OCI-LY3 (cell line): ENCODE measurements at regions not wholly inside any gene's neighbourhood (a gene's known extent, or its start where the extent isn't known, plus 50 kb on each side); places are given as distances from the start of the nearest gene placed in this dataset.

Experiments used
- H2AFZ ChIP-seq: fragments of 200-600, 300-600 bp; shearing (Covaris generic); 2 replicates; pipeline ENCODE4 v1.6.0; 2014; ENCODE audit warnings: antibody characterized with exemption, low read depth, low read length
- H3K27ac ChIP-seq: fragments of 200-600, 300-600 bp; sonication (generic); 2 replicates; pipeline ENCODE4 v1.5.1; 2014; ENCODE audit warnings: mild to moderate bottlenecking, low read length, moderate library complexity, mixed read lengths
- H3K27me3 ChIP-seq: fragments of 200-600, 300-600 bp; sonication (generic); 2 replicates; pipeline ENCODE4 v1.6.1; 2014; ENCODE audit warnings: low read depth, low read length, mixed read lengths
- H3K36me3 ChIP-seq: fragments of 200-600, 300-600 bp; sonication (generic); replicated peaks from 2 replicates; pipeline ENCODE3; 2014; ENCODE audit warnings: low read depth, low read length, mixed read lengths
- H3K4me1 ChIP-seq: fragments of 300-600, 200-600 bp; sonication (generic); 2 replicates; pipeline ENCODE4 v1.6.1; 2014; ENCODE audit warnings: low read length, mixed read lengths
- H3K4me2 ChIP-seq: fragments of 200-600, 300-600 bp; sonication (generic); 2 replicates; pipeline ENCODE4 v1.6.1; 2014; ENCODE audit warnings: low read length, mixed read lengths
- H3K4me3 ChIP-seq: fragments of 300-600, 200-600 bp; sonication (generic); 2 replicates; pipeline ENCODE4 v1.5.1; 2014; ENCODE audit warnings: antibody characterized with exemption, mild to moderate bottlenecking, low read length, moderate library complexity
- H3K79me2 ChIP-seq: fragments of 300-600, 200-600 bp; shearing (Covaris generic); 2 replicates; pipeline ENCODE4 v1.6.1; 2014; ENCODE audit warnings: mild to moderate bottlenecking, low read length, mixed read lengths
- H3K9ac ChIP-seq: fragments of 300-600, 200-600 bp; shearing (Covaris generic); 2 replicates; pipeline ENCODE4 v1.6.0; 2014; ENCODE audit warnings: mild to moderate bottlenecking, low read length, moderate library complexity
- H3K9me3 ChIP-seq: fragments of 200-600, 300-600 bp; shearing (Covaris generic); 2 replicates; pipeline ENCODE4 v1.6.1; 2014; ENCODE audit warnings: low read length, mixed read lengths; ENCODE audit not compliant: insufficient read depth
- H4K20me1 ChIP-seq: fragments of 200-600, 300-600 bp; sonication (generic); 2 replicates; pipeline ENCODE4 v1.6.1; 2016; ENCODE audit warnings: low read length, mixed read lengths; ENCODE audit not compliant: insufficient read depth
- EZH2phosphoT487 ChIP-seq: fragments of 200-600 bp; shearing (Covaris generic); IDR thresholded peaks from 2 replicates; pipeline ENCODE4 v1.6.1; 2018; ENCODE audit warnings: antibody characterized with exemption, mixed run types, low read depth
- TF ChIP-seq, protein P1 (sequence below): fragments of 200-600, 300-600 bp; sonication (generic); IDR thresholded peaks from 2 replicates; pipeline ENCODE4 v1.5.1; 2014; ENCODE audit warnings: antibody characterized with exemption, low read length, low read depth

DNA sequence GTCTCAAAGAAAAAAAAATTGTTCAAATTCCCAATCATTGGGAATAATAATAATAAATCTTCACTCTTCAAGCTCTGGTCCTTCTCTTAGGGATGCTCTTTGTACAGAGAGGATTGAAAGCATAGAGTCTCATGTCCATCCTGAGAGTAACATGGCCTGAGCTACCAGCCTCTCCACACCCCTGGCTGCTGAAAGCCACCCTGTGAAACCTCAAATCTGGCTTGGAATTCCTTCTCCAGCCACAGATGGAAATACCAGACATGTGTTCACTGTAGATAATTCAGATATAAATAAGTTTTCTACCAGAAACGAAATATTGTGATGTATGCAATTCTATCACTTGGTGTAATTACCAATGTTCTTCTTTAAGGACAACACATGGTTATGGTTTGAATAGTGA, 140.6 kb downstream of the ARSF start:
- Histone ChIP-seq H3K4me1 (no peaks in the 10 kb centered on the region), H3K9ac (no peak overlapping the region), H4K20me1 (no peaks in the 10 kb centered on the region), H2AFZ (no peak overlapping the region), H3K79me2 (no peaks in the 10 kb centered on the region), H3K4me3 (no peak overlapping the region), H3K36me3 (no peaks in the 10 kb centered on the region), H3K4me2 (no peak overlapping the region), H3K9me3 (no peaks in the 10 kb centered on the region), H3K27ac (no peak overlapping the region), H3K27me3 (0 out of 2 replicates have a peak, but pooled peaks cover 3% of the 10 kb centered on the region)
- no peak for TF ChIP-seq EZH2phosphoT487
- TF ChIP-seq, protein P1, sequence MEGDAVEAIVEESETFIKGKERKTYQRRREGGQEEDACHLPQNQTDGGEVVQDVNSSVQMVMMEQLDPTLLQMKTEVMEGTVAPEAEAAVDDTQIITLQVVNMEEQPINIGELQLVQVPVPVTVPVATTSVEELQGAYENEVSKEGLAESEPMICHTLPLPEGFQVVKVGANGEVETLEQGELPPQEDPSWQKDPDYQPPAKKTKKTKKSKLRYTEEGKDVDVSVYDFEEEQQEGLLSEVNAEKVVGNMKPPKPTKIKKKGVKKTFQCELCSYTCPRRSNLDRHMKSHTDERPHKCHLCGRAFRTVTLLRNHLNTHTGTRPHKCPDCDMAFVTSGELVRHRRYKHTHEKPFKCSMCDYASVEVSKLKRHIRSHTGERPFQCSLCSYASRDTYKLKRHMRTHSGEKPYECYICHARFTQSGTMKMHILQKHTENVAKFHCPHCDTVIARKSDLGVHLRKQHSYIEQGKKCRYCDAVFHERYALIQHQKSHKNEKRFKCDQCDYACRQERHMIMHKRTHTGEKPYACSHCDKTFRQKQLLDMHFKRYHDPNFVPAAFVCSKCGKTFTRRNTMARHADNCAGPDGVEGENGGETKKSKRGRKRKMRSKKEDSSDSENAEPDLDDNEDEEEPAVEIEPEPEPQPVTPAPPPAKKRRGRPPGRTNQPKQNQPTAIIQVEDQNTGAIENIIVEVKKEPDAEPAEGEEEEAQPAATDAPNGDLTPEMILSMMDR: no peak

DNA sequence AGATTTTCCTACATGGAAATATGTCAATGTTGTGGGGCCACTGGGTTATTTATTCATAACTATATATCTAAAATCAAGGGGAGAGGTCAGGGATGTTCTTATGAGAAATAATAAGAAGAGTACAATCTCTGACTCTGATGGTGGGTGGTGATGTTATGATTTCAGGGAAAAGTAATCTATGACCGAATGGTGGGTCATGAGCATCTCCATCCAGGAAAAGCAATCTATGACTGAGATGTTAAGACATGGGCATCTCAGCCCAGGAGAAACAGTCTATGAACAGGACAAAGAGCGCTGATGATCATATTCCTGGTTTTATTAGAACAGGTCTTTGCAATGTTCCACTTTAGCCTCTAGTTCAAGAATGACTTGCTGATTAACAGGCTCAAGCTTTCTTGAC, 137.1 kb downstream of the ARSF start:
- peaks cover 10% of the 10 kb centered on the region; the same call in 1 of the 2 replicates for H3K27me3 ChIP-seq
- H3K9ac ChIP-seq: no peak overlapping the region
- H3K4me3 ChIP-seq: no peak overlapping the region
- H3K4me2 ChIP-seq: no peak overlapping the region
- no peaks in the 10 kb centered on the region for H3K4me1 ChIP-seq
- H3K9me3 ChIP-seq: no peaks in the 10 kb centered on the region
- TF ChIP-seq EZH2phosphoT487: no peak
- no peak overlapping the region for H3K27ac ChIP-seq
- no peaks in the 10 kb centered on the region for H3K79me2 ChIP-seq
- H2AFZ ChIP-seq: no peak overlapping the region
- H3K36me3 ChIP-seq: no peaks in the 10 kb centered on the region
- H4K20me1 ChIP-seq: no peaks in the 10 kb centered on the region

DNA sequence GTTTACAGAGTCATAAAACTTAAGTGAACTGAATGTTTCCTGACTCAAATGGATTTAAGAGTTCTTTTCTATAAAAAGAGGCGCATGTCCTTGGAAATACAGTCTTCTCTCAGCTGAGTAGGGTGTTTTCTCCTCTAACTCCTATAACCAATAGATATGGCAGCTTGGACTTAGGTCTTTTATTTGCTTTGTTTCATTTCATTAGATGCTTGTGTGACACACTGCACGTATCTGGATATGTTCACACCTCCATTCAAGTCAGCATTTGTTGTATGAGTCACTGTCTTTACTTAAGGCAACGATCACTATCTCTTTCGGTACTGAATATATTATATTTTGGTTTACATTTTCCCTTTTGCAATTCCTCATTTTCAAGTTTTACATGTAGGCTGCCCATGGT, 136.6 kb downstream of the ARSF start:
- Histone ChIP-seq H3K36me3 (no peaks in the 10 kb centered on the region), H4K20me1 (no peaks in the 10 kb centered on the region), H3K9me3 (no peaks in the 10 kb centered on the region), H3K27ac (no peak overlapping the region), H3K27me3 (peaks cover 10% of the 10 kb centered on the region; the same call in 1 of the 2 replicates), H3K9ac (no peak overlapping the region), H3K4me3 (no peak overlapping the region), H2AFZ (no peak overlapping the region), H3K4me2 (no peak overlapping the region), H3K79me2 (no peaks in the 10 kb centered on the region), H3K4me1 (no peaks in the 10 kb centered on the region)
- TF ChIP-seq, protein P1: no peak
- no peak for TF ChIP-seq EZH2phosphoT487

DNA sequence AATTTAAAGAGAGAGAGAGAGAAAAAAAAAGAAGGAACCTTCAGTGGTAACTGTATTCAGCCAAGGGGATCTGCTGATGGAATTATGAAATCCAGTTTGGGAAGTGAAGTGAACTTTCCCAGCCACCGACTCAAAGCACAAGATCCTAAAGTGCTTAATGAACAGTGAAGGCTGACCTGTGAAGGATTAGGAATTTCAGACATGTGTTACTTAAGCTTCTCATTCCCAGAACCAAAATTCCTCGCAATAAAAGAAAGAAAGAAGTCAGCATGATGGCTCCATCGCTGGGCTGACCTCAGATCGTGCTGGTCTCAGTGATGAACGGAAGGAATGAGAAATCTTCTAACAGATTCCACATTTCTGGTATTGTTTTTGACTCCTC, 135.2 kb downstream of the ARSF start:
- H3K4me3 ChIP-seq: no peak overlapping the region
- no peaks in the 10 kb centered on the region for H3K9me3 ChIP-seq
- TF ChIP-seq, protein P1: no peak
- TF ChIP-seq EZH2phosphoT487: no peak
- no peak overlapping the region for H3K9ac ChIP-seq
- H3K4me2 ChIP-seq: no peak overlapping the region
- no peaks in the 10 kb centered on the region for H3K4me1 ChIP-seq
- H3K79me2 ChIP-seq: no peaks in the 10 kb centered on the region
- H2AFZ ChIP-seq: no peak overlapping the region
- peaks cover 10% of the 10 kb centered on the region; the same call in 1 of the 2 replicates for H3K27me3 ChIP-seq
- no peaks in the 10 kb centered on the region for H4K20me1 ChIP-seq
- H3K27ac ChIP-seq: no peak overlapping the region
- H3K36me3 ChIP-seq: no peaks in the 10 kb centered on the region
